ENCODE measurements at regions not wholly inside any gene's neighbourhood (a gene's known extent, or its start where the extent isn't known, plus 50 kb on each side); places are given as distances from the start of the nearest gene placed in this dataset.
"Not testable (repeated sequence)": the region's sequence is repeated elsewhere in the genome, so short reads cannot be mapped to it uniquely, and the experiment has no call there.

- DNase-seq, result no peak
These were observed 74.9 kb downstream of the ALG10 start for GRCh38 chr12:34097213-34097612.

GRCh38 chr12:34105392-34105933, 83.2 kb downstream of the ALG10 start:
- DNase-seq, result no peak

- DNase-seq, result no peak
These were observed 83.9 kb downstream of the ALG10 start for GRCh38 chr12:34106172-34106571.

DNA sequence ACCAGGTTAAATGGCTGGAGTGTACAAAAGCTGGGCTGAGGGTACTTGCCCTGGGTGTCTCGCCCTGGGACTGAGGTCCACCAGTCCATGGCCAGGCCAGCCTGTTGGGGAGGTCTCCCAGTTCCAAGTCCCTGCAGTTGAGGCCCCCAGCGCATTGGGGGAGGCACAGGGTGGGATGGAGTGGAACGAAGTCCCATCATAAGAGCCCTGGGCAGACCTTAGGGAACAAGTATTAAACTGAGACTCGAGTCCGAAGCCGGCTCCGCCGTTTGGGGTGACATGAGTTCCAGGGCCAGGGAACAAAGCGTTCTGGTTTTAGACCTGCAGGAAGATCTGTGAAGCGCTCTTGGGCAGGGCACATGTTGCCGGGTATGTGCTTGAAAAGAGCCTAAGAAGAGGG, 84.7 kb downstream of the ALG10 start:
- no peak for DNase-seq

- DNase-seq, result no peak
These were observed 85.6 kb downstream of the ALG10 start for GRCh38 chr12:34107781-34108404.

- DNase-seq, result no peak
These were observed 86.1 kb downstream of the ALG10 start for GRCh38 chr12:34108405-34108803.

DNA sequence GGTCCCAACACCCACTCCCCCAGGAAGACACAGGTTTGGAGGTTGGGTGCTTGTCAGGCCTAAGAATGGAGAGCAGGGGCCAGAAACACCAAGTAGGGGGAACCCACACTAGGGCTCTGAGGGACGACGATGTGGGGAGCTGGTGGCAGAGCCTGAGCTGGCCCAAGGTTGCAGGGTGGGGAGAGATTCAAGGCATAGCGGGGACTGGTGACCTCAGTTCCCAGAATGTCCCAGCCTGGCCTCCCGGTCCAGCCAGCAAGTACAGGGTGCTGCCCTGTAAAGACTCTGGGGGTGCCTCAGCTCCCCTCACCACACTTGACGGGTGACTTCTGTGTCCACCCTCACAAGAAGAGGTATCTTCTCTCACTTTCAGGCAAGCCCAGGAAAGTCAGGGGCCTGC, 86.7 kb downstream of the ALG10 start:
- no peak for DNase-seq

DNA sequence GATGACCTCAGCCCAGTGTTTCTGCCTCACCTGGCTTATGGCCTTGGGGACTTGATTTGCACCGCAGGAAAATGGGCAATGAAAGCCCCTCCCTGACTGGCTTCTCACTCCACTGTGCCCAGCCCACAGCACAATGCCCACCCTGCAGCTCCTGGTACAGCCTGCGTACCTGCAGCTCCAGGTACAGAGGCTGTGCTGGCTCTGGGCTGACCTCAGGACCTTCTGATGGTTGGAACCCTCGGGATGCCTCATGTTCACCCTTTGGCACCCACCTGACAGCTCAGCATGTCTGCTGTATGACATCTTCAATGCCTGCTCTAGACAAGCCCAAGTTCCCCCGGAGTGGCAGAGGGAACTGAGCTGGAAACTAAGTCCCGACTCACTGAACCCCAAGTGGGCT, 87.1 kb downstream of the ALG10 start:
- DNase-seq, result no peak

DNA sequence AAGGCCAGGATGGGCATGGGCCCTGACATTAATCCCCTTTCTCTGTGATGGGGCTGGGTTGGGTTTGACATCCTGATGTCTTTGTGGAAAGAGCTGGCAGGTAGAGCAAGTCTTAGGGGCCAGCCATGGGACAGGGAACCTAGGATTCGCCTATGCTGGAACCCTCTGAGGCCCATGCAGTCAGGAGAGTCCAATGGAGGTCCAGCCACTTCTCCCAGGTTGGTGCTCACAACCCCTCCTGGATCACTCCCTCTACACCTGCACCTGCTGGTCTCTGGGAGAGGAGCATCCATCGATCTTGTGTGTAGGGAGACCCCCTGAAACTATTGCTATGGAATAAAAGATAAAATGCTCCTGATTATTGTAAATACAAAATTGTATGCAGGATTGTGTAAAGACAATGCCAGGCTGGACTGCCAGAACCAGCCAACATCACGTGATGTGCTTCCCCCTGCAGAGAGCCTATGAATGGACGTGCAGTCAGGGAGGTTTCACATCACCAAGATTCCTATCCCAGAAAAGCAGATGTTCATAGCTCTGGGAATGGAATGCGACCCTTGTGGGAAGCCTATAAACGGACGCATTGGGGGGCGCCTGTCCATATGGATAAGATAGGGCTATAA, 87.7 kb downstream of the ALG10 start:
- not testable (repeated sequence) for DNase-seq

- DNase-seq, result no peak
These were observed 97.1 kb downstream of the ALG10 start for GRCh38 chr12:34119366-34119765.

- DNase-seq, result no peak
These were observed 99.1 kb downstream of the ALG10 start for GRCh38 chr12:34121360-34121759.

GRCh38 chr12:34123092-34123491, 100.8 kb downstream of the ALG10 start:
- peak; percentile 11 for DNase-seq

GRCh38 chr12:34124608-34125007, 102.3 kb downstream of the ALG10 start:
- DNase-seq, result no peak

DNA sequence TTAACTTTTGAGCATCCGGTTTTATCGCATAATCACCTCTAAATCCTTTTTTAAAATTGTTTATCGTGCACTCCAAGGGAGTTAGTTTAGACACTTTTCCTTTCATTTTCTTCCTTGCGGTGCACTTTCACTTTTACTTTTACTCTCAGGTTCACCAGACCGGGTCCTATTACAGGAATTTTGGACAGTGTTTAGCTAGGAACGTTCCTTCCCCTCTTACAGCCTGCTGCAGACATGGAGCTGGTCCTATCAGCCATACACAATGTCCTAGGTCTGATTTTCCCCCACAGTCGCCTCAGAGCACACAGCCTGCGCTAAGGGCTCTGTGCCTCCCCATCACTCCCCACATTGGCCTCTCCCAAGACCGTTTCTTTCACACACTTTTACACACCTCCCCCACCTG, 103.9 kb downstream of the ALG10 start:
- no peak for DNase-seq

GRCh38 chr12:34126805-34127204, 104.5 kb downstream of the ALG10 start:
- no peak for DNase-seq

DNA sequence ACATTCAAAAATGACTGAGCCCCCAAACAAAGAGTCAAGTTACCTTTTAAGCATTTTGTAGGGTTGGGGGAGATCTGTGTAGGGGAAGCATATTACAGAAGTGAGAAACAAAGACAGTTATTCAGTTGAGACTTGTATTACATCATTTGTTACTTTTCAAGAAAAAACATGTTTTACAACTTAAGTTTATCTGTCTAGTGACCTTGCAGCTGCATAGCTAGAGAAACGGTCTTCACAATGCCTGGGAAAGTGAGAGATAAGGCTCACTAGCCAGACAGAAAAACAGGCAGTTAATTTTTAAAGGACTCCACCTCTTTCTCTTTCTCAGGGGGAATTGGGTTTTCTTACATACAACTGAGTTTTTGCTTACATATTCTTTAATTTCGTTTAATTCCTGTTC, 105.1 kb downstream of the ALG10 start:
- DNase-seq, result not testable (repeated sequence)

- DNase-seq, result no peak
These were observed 120.1 kb downstream of the ALG10 start for GRCh38 chr12:34142430-34142829.

GRCh38 chr12:34151019-34151418, 128.7 kb downstream of the ALG10 start:
- no peak for DNase-seq

GRCh38 chr12:34163443-34163842, 141.1 kb downstream of the ALG10 start:
- no peak for DNase-seq

GRCh38 chr12:34166427-34167060, 144.2 kb downstream of the ALG10 start:
- no peak for DNase-seq

GRCh38 chr12:34168507-34168906, 146.2 kb downstream of the ALG10 start:
- not testable (repeated sequence) for DNase-seq

GRCh38 chr12:34186492-34186891, 164.2 kb downstream of the ALG10 start:
- DNase-seq, result no peak

- no peak for DNase-seq
These were observed 166.7 kb downstream of the ALG10 start for GRCh38 chr12:34188974-34189373.

DNA sequence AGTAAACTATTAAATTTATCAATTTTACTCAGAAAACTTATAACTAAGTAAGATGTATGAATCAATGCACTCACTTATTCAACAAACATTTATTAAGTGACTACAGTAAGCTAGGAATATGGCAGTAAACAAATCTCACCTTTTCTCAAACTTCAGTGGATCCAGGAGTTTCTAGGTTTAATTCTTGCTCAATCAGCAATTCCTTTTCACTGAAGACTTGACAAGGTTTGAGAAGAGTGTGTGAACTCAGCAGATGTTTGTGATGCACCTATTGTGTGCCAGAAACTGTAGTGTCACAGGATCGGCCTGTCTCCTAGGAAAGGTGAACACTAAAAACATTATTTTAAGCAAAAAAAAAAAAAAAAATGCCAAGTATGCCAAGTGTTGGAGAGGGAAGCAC, 167.8 kb downstream of the ALG10 start:
- DNase-seq, result no peak
